NCI-H1436 treated with DMSO at 0.1 percent for 48 hours (cell line): ENCODE measurements at regions not wholly inside any gene's neighbourhood (a gene's known extent, or its start where the extent isn't known, plus 50 kb on each side); places are given as distances from the start of the nearest gene placed in this dataset.

Source experiments
- DNase-seq: peaks from one replicate; lab custom pipeline; 2025; lab: John Stamatoyannopoulos, UW

GRCh38 chr11:97419729-97420128 is 1029.9 kb downstream of the JRKL start:
- DNase-seq: no peak

- DNase-seq: no peak
Measured at GRCh38 chr11:97428247-97428790, 1038.5 kb downstream of the JRKL start.

GRCh38 chr11:97430877-97431276 is 1041.1 kb downstream of the JRKL start:
- DNase-seq: no peak

GRCh38 chr11:97432926-97433325 is 1043.1 kb downstream of the JRKL start:
- DNase-seq: no peak

- no peak for DNase-seq
Measured at GRCh38 chr11:97445561-97445960, 1055.7 kb downstream of the JRKL start.

GRCh38 chr11:97451441-97451840 is 1061.6 kb downstream of the JRKL start:
- no peak for DNase-seq

GRCh38 chr11:97454988-97455387 is 1065.2 kb downstream of the JRKL start:
- DNase-seq: no peak

GRCh38 chr11:97460091-97460490 is 1070.3 kb downstream of the JRKL start:
- DNase-seq: no peak

- DNase-seq: no peak
Measured at GRCh38 chr11:97461044-97461880, 1071.4 kb downstream of the JRKL start.

GRCh38 chr11:97461934-97462333 is 1072.1 kb downstream of the JRKL start:
- DNase-seq: no peak

- DNase-seq: no peak
Measured at GRCh38 chr11:97463891-97464290, 1074.1 kb downstream of the JRKL start.

GRCh38 chr11:97471480-97471879 is 1081.7 kb downstream of the JRKL start:
- no peak for DNase-seq

GRCh38 chr11:97487387-97487786 is 1097.6 kb downstream of the JRKL start:
- DNase-seq: no peak

GRCh38 chr11:97498891-97499290 is 1109.1 kb downstream of the JRKL start:
- DNase-seq: no peak

GRCh38 chr11:97502201-97502600 is 1112.4 kb downstream of the JRKL start:
- no peak for DNase-seq

GRCh38 chr11:97506076-97506759 is 1116.4 kb downstream of the JRKL start:
- DNase-seq: no peak

GRCh38 chr11:97514446-97514845 is 1124.6 kb downstream of the JRKL start:
- no peak for DNase-seq

- DNase-seq: no peak
Measured at GRCh38 chr11:97516688-97517087, 1126.9 kb downstream of the JRKL start.

GRCh38 chr11:97525273-97525672 is 1135.5 kb downstream of the JRKL start:
- no peak for DNase-seq

GRCh38 chr11:97537407-97538150 is 1147.8 kb downstream of the JRKL start:
- no peak for DNase-seq

- DNase-seq: no peak
Measured at GRCh38 chr11:97544431-97544830, 1154.6 kb downstream of the JRKL start.

- no peak for DNase-seq
Measured at GRCh38 chr11:97548280-97548679, 1158.5 kb downstream of the JRKL start.
